B cell (primary cell): ENCODE measurements at regions not wholly inside any gene's neighbourhood (a gene's known extent, or its start where the extent isn't known, plus 50 kb on each side); places are given as distances from the start of the nearest gene placed in this dataset.

Experiments
- CTCF ChIP-seq: fragments of 200-600 bp; IDR thresholded peaks from one replicate; pipeline ENCODE4 v1.8.0; 2022; ENCODE audit warnings: antibody characterized with exemption, mild to moderate bottlenecking
- EZH2 ChIP-seq: IDR thresholded peaks from 2 replicates; pipeline ENCODE4 v1.6.1; 2012; ENCODE audit warnings: borderline replicate concordance, low read depth, mild to moderate bottlenecking, moderate library complexity, low read length; ENCODE audit not compliant: insufficient read depth, poor library complexity, severe bottlenecking

GRCh38 chr2:173763641-173764040 lies 201.5 kb downstream of the SP3 start:
- TF ChIP-seq CTCF (no peak), EZH2 (no peak)
